GM21717 (cell line): ENCODE measurements at regions not wholly inside any gene's neighbourhood (a gene's known extent, or its start where the extent isn't known, plus 50 kb on each side); places are given as distances from the start of the nearest gene placed in this dataset.
"Not testable (repeated sequence)": the region's sequence is repeated elsewhere in the genome, so short reads cannot be mapped to it uniquely, and the experiment has no call there.

Source experiments
- ATAC-seq: cut with Tn5 transposase; IDR thresholded peaks from one replicate; pipeline ENCODE4 v1.9.1; 2021; ENCODE audit warnings: mild to moderate bottlenecking, moderate library complexity; ENCODE audit not compliant: unreplicated experiment

GRCh38 chr15:92821491-92822116, 78.5 kb upstream of the CHD2 start:
- no peak for ATAC-seq

DNA sequence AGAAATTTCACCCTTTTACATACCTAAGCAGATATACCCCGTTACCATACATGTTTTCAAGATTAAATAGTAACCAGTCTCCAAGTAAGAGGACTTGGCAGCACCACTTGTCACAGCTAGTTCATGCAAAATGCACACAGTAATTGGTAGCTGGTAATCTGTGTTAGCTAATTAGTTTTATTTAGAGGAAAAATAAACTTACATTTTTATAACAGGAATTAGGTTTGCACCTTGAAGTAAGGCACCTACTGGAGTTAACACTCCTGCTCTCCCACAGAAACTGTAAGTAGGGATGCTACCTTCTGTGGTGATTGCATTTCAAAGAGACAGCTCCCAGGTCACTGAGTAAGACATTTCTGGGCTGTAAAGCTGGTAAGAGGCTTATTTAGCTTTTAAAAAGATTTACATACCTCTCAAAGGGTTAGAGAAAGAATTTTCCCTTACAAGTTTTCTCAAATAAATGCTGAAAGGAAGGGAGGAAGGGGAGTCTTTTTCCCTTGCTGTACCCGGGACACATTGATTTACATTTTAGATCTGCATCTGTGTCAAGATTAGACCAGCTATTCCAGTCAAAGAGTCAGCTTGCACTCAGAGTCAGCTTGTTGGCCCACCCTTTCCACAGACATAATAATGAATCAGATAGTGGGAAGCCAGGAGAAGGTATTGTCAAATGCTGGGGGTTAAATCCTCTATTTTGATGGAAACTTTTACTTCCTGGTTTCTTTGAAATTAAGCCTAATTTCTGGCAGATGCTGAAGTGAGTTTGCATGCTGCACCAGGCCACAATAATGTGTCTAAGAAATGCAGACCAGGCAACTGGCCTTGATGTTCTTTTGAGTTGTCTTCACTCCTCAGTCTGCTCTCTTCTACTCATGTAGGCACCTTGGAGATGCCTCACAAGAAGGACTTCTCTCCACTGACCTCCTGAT, 77.6 kb upstream of the CHD2 start:
- ATAC-seq = no peak

- no peak for ATAC-seq
Observed at GRCh38 chr15:92825985-92826384, 74.1 kb upstream of the CHD2 start.

- ATAC-seq = not testable (repeated sequence)
Observed at GRCh38 chr15:92827991-92828390, 72.1 kb upstream of the CHD2 start.

GRCh38 chr15:92829875-92830274, 70.2 kb upstream of the CHD2 start:
- ATAC-seq = no peak

- ATAC-seq = no peak
Observed at GRCh38 chr15:92831336-92831654, 68.8 kb upstream of the CHD2 start.

DNA sequence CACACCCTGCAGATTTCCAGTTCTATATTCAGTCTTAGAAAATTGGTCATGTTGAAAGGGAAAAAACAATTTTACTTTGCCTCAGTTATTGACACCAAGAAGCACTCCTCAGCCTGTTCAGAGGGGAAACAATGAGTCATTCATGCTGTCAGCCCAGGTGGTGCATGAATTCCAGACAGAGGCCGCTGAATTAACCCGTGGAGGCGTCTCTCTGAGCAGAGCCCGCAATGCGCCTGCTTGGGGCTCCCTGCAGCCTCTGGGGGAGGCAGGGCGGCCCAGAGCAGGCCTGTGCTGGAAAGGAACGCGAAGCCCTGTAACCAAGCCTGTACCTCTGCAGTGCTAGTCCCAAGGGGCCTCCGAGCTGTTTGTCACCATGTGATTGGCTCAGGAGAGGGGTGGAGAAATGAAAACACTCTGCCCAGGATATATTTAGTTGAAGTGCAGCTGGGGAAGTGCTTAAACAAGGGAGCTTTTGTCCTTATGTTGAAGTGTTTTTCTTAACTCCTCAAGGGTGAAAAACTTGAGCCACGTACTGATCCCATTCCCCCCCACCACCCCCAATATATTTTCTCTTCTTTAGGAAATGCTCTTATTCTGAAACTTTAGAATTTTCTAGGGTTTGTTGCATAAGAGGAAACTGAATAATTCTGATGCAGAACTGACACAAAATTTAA, 68.3 kb upstream of the CHD2 start:
- ATAC-seq = peak; percentile 96

DNA sequence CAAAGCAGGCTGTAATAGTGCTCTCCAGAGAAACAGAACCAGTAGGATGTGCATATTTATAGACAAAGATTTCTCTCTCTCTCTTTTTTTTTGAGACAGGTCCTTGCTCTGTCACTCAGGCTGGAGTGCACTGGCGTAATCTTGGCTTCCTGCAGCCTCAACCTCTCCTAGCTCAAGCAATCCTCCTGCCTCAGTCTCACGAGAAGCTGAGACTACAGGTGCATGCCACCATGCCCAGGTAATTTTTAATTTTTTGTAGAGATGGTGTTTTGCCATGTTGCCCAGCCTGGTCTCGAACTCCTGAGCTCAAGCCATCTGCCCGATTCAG, 67.1 kb upstream of the CHD2 start:
- ATAC-seq = no peak

DNA sequence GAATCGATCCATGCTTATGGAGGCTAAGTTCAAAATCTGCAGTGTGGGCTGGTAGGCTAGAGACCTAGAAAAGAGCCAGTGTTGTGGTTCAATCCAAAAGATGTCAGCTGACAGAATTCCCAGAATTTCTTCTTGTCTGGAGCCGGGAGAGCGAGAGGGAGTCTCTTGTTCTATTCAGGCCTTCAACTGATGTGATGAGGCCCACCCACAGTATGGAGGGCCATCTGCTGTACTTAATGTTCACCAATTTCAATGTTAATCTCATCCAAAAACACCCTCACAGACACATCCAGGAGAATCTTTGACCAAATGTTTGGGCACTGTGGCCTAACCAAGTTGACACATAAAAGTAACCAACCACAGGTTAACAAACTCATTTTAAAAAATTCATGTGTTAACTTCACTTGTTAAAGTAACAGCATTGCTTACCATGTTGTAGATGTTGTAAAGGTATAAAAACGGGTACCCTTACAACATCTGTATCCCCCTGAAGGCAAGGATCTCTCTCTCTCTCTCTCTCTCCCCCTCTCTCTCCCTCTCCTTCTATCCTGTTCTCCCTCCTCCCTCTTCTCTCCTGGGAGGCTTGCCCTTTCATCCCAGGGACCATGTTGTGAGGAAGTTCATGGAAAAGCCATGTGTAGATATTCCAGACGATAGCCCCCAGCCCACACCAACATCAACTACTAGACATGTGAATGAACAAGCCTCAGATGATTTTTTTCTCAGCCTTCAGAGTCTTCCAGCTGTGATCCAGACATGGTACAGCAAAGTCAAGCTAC, 66.4 kb upstream of the CHD2 start:
- ATAC-seq = no peak

- peak; percentile 90 for ATAC-seq
Observed at GRCh38 chr15:92839696-92840095, 60.4 kb upstream of the CHD2 start.

GRCh38 chr15:92840149-92840548, 60.0 kb upstream of the CHD2 start:
- no peak for ATAC-seq

GRCh38 chr15:92843326-92843725, 56.8 kb upstream of the CHD2 start:
- no peak for ATAC-seq

- ATAC-seq = no peak
Observed at GRCh38 chr15:92843814-92844213, 56.3 kb upstream of the CHD2 start.

DNA sequence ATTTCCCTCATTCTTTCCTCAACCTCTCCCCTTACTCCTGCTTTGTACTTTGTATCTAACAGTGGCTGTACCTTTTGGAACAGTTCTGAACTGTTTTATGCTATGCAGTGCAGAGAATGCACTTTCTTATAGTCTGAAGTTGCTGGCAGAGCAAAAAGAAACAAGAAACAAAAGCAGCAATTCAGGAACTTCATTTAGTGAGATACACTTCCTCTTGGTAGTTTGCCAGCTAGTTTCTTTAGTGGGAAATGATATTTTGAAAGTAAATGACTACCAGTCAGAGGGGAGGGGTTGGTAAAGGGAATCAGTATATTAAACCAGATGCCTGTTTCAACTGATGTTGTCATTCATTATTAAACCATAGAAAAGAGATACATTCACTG, 55.0 kb upstream of the CHD2 start:
- peak; percentile 75 for ATAC-seq

- no peak for ATAC-seq
Observed at GRCh38 chr15:92846741-92847140, 53.4 kb upstream of the CHD2 start.

DNA sequence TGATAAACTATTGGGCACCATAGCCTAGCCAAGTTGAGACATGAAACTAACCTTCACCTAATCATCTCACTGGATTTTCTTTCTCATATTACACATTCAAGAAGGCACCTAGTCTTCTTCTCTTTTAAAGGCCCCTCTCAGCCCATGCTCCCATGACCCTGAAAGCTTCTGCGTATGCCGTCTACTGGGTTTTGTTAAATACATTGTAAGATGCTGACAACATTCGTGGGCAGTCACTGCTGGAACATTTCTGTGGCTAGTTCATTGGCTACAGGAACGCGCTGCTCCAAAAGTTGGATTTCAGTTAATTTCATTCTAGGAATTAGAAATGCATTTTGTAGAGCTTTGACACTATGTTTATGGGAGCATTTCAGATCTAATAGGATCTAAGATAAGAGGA, 52.3 kb upstream of the CHD2 start:
- ATAC-seq = no peak

GRCh38 chr15:92848464-92848851, 51.7 kb upstream of the CHD2 start:
- ATAC-seq = no peak

DNA sequence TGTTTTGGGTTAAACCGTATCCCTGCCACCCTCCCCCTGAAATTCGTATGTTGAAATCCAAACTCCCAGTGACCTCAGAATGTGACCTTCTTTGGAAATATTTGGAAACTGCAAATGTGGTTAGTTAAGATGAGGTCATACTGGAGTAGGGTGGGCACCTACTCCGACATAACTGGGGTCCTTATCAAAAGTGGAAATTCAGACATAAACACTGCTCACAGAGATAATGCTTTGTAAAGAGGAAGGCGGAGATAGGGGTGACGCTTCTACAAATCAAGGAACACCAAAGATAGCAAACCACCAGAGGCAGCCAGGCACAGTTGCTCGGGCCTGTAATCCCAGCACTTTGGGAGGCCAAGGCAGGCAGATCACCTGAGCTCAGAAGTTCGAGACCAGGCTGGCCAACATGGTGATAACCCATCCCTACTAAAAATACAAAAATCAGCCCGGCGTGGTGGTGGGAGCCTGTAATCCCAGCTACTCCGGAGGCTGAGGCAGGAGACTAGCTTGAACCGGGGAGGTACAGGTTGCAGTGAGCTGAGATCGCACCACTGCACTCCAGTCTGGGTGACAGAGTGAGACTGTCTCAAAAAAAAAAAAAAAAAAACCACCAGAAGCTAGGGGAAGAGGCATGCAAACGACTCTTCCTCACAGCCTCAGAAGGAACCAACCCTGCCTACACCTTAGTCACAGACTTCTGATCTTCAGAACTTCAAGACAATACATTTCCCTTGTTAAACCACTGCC, 51.1 kb upstream of the CHD2 start:
- ATAC-seq = peak; percentile 49

- ATAC-seq = not testable (repeated sequence)
Observed at GRCh38 chr15:92850218-92850617, 49.9 kb upstream of the CHD2 start.
